ENCODE measurements at regions not wholly inside any gene's neighbourhood (a gene's known extent, or its start where the extent isn't known, plus 50 kb on each side); places are given as distances from the start of the nearest gene placed in this dataset.

- Histone ChIP-seq H4K20me1 (ENCODE audit: insufficient read depth, low read length) (no peaks in the 10 kb centered on the region), H3K27ac (ENCODE audit: low read depth, low read length, poor library complexity, severe bottlenecking) (peak overlapping the region; percentile 89), H3K36me3 (ENCODE audit: insufficient read depth, low read length) (no peaks in the 10 kb centered on the region), H3K27me3 (ENCODE audit: insufficient read depth, low read length) (no peaks in the 10 kb centered on the region), H3K9ac (ENCODE audit: low read length) (peak overlapping the region; percentile 31), H2AFZ (ENCODE audit: low read length) (no peak overlapping the region), H3K4me2 (ENCODE audit: low read length) (peak overlapping the region; percentile 64), H3K4me1 (ENCODE audit: insufficient read depth, low read length, severe bottlenecking) (peaks cover 58% of the 10 kb centered on the region), H3K4me3 (ENCODE audit: low read depth, low read length, poor library complexity, severe bottlenecking) (peak overlapping the region; percentile 18), H3K9me3 (ENCODE audit: low read length) (no peaks in the 10 kb centered on the region), H3K9me2 (ENCODE audit: low read depth, low read length) (no peaks in the 10 kb centered on the region), H3K79me2 (ENCODE audit: insufficient read depth, low read length) (no peaks in the 10 kb centered on the region), H3F3A (ENCODE audit: insufficient read depth, low read length) (no peaks in the 10 kb centered on the region)
- TF ChIP-seq EZH2 (IDR thresholded peaks at IDR 0.05; ENCODE audit: borderline replicate concordance, low read length): no peak
These were observed 101.2 kb upstream of the ENPP6 start for GRCh38 chr4:184318852-184319251.

GRCh38 chr4:184317234-184317918 lies 99.7 kb upstream of the ENPP6 start:
- H3K36me3 ChIP-seq (ENCODE audit: insufficient read depth, low read length): no peaks in the 10 kb centered on the region

GRCh38 chr4:184316821-184317220 lies 99.1 kb upstream of the ENPP6 start:
- H3K9ac ChIP-seq (ENCODE audit: low read length): no peak overlapping the region
- H3K27me3 ChIP-seq (ENCODE audit: insufficient read depth, low read length): no peaks in the 10 kb centered on the region
- peak overlapping the region; percentile 89 for H3K27ac ChIP-seq (ENCODE audit: low read depth, low read length, poor library complexity, severe bottlenecking)
- H3K9me2 ChIP-seq (ENCODE audit: low read depth, low read length): no peaks in the 10 kb centered on the region
- TF ChIP-seq EZH2 (IDR thresholded peaks at IDR 0.05; ENCODE audit: borderline replicate concordance, low read length) (no peak), CTCF (IDR thresholded peaks at IDR 0.05; ENCODE audit: low read length) (no peak)
- no peak overlapping the region for H3K4me2 ChIP-seq (ENCODE audit: low read length)
- H3K4me3 ChIP-seq (ENCODE audit: low read depth, low read length, poor library complexity, severe bottlenecking): no peak overlapping the region
- no peaks in the 10 kb centered on the region for H3K9me3 ChIP-seq (ENCODE audit: low read length)
- peaks cover 78% of the 10 kb centered on the region for H3K4me1 ChIP-seq (ENCODE audit: insufficient read depth, low read length, severe bottlenecking)
- no peak overlapping the region for H2AFZ ChIP-seq (ENCODE audit: low read length)
- no peaks in the 10 kb centered on the region for H3K79me2 ChIP-seq (ENCODE audit: insufficient read depth, low read length)
- no peaks in the 10 kb centered on the region for H3K36me3 ChIP-seq (ENCODE audit: insufficient read depth, low read length)
- H3F3A ChIP-seq (ENCODE audit: insufficient read depth, low read length): no peaks in the 10 kb centered on the region
- H4K20me1 ChIP-seq (ENCODE audit: insufficient read depth, low read length): no peaks in the 10 kb centered on the region

More at GRCh38 chr4:184317234-184317918, 99.7 kb upstream of the ENPP6 start:
- no peaks in the 10 kb centered on the region for H3K27me3 ChIP-seq (ENCODE audit: insufficient read depth, low read length)
- H3K4me2 ChIP-seq (ENCODE audit: low read length): no peak overlapping the region
- no peak overlapping the region for H3K9ac ChIP-seq (ENCODE audit: low read length)
- no peak overlapping the region for H2AFZ ChIP-seq (ENCODE audit: low read length)
- TF ChIP-seq EZH2 (IDR thresholded peaks at IDR 0.05; ENCODE audit: borderline replicate concordance, low read length) (no peak), CTCF (IDR thresholded peaks at IDR 0.05; ENCODE audit: low read length) (no peak)
- no peak overlapping the region for H3K4me3 ChIP-seq (ENCODE audit: low read depth, low read length, poor library complexity, severe bottlenecking)
- no peaks in the 10 kb centered on the region for H3K9me2 ChIP-seq (ENCODE audit: low read depth, low read length)
- H3K9me3 ChIP-seq (ENCODE audit: low read length): no peaks in the 10 kb centered on the region
- no peaks in the 10 kb centered on the region for H3F3A ChIP-seq (ENCODE audit: insufficient read depth, low read length)
- no peaks in the 10 kb centered on the region for H4K20me1 ChIP-seq (ENCODE audit: insufficient read depth, low read length)
- H3K4me1 ChIP-seq (ENCODE audit: insufficient read depth, low read length, severe bottlenecking): peaks cover 73% of the 10 kb centered on the region
- peak overlapping the region; percentile 89 for H3K27ac ChIP-seq (ENCODE audit: low read depth, low read length, poor library complexity, severe bottlenecking)
- H3K79me2 ChIP-seq (ENCODE audit: insufficient read depth, low read length): no peaks in the 10 kb centered on the region
